Osteoblast (primary cell): ENCODE measurements at regions not wholly inside any gene's neighbourhood (a gene's known extent, or its start where the extent isn't known, plus 50 kb on each side); places are given as distances from the start of the nearest gene placed in this dataset.

Experiments used
- DNase-seq: peaks from one replicate; pipeline ENCODE4 v3.0.0; 2011; ENCODE audit warnings: low spot score, mixed read lengths; ENCODE audit not compliant: insufficient read length; ENCODE audit errors: missing footprints
- H2AFZ ChIP-seq: 2 replicates; pipeline ENCODE4 v1.6.0; 2011; ENCODE audit warnings: mild to moderate bottlenecking, low read length
- H3K27ac ChIP-seq: 2 replicates; pipeline ENCODE4 v1.5.1; 2011; ENCODE audit warnings: mild to moderate bottlenecking, low read depth, low read length, moderate library complexity
- H3K27me3 ChIP-seq: 2 replicates; pipeline ENCODE4 v1.6.0; 2012; ENCODE audit warnings: mild to moderate bottlenecking, control low read depth, inconsistent platforms, low read length, moderate library complexity; ENCODE audit not compliant: insufficient read depth
- H3K36me3 ChIP-seq: 2 replicates; pipeline ENCODE4 v1.5.1; 2011; ENCODE audit warnings: mild to moderate bottlenecking, low read length, control low read depth, moderate library complexity; ENCODE audit not compliant: insufficient read depth
- H3K4me1 ChIP-seq: 2 replicates; pipeline ENCODE4 v1.5.1; 2011; ENCODE audit warnings: mild to moderate bottlenecking, low read length, control low read depth, moderate library complexity; ENCODE audit not compliant: insufficient read depth
- H3K4me2 ChIP-seq: 2 replicates; pipeline ENCODE4 v1.6.0; 2011; ENCODE audit warnings: mild to moderate bottlenecking, low read length; ENCODE audit not compliant: insufficient read depth
- H3K4me3 ChIP-seq: fragments of 200-600 bp; sonication (generic); 3 replicates; pipeline ENCODE4 v1.5.1; 2012; ENCODE audit warnings: mild to moderate bottlenecking, low read length, inconsistent platforms; ENCODE audit not compliant: insufficient read depth
- H3K79me2 ChIP-seq: 2 replicates; pipeline ENCODE4 v1.6.0; 2012; ENCODE audit warnings: mild to moderate bottlenecking, low read length, control low read depth, inconsistent platforms; ENCODE audit not compliant: insufficient read depth
- H3K9me3 ChIP-seq: 2 replicates; pipeline ENCODE4 v1.5.1; 2011; ENCODE audit warnings: low read depth, low read length, control low read depth
- H4K20me1 ChIP-seq: 2 replicates; pipeline ENCODE4 v1.6.0; 2012; ENCODE audit warnings: mild to moderate bottlenecking, low read length, control low read depth; ENCODE audit not compliant: insufficient read depth
- CTCF ChIP-seq: IDR thresholded peaks from 2 replicates; pipeline ENCODE4 v1.5.1; 2011; ENCODE audit warnings: mild to moderate bottlenecking, low read depth, low read length, moderate library complexity; ENCODE audit errors: extremely low read depth

GRCh38 chr2:21386666-21387065 is 262.9 kb downstream of the TDRD15 start:
- no peak overlapping the region for H3K27ac ChIP-seq
- no peak overlapping the region for H3K4me3 ChIP-seq
- no peaks in the 10 kb centered on the region for H3K79me2 ChIP-seq
- no peaks in the 10 kb centered on the region for H3K4me1 ChIP-seq
- H3K27me3 ChIP-seq, result no peaks in the 10 kb centered on the region
- no peak overlapping the region for H3K4me2 ChIP-seq
- H3K9me3 ChIP-seq, result no peaks in the 10 kb centered on the region
- no peaks in the 10 kb centered on the region for H3K36me3 ChIP-seq
- no peak overlapping the region for H2AFZ ChIP-seq
- no peak for DNase-seq
- no peak for TF ChIP-seq CTCF
- no peaks in the 10 kb centered on the region for H4K20me1 ChIP-seq

GRCh38 chr2:21392649-21393048 is 268.9 kb downstream of the TDRD15 start:
- Histone ChIP-seq H3K4me2 (no peak overlapping the region), H3K4me3 (no peak overlapping the region), H3K36me3 (no peaks in the 10 kb centered on the region), H3K27ac (no peak overlapping the region), H2AFZ (no peak overlapping the region), H4K20me1 (no peaks in the 10 kb centered on the region), H3K79me2 (no peaks in the 10 kb centered on the region), H3K27me3 (no peaks in the 10 kb centered on the region), H3K4me1 (no peaks in the 10 kb centered on the region), H3K9me3 (peaks cover 3% of the 10 kb centered on the region)
- TF ChIP-seq CTCF, result no peak
- DNase-seq, result no peak

- H3K27ac ChIP-seq, result no peak overlapping the region
- no peak for TF ChIP-seq CTCF
- H3K9me3 ChIP-seq, result peaks cover 3% of the 10 kb centered on the region
- H3K36me3 ChIP-seq, result no peaks in the 10 kb centered on the region
- no peak overlapping the region for H3K4me2 ChIP-seq
- DNase-seq, result no peak
- H3K79me2 ChIP-seq, result no peaks in the 10 kb centered on the region
- H3K27me3 ChIP-seq, result no peaks in the 10 kb centered on the region
- H4K20me1 ChIP-seq, result no peaks in the 10 kb centered on the region
- H3K4me3 ChIP-seq, result no peak overlapping the region
- H2AFZ ChIP-seq, result no peak overlapping the region
- H3K4me1 ChIP-seq, result no peaks in the 10 kb centered on the region
Measured at GRCh38 chr2:21393173-21393572, 269.4 kb downstream of the TDRD15 start.

GRCh38 chr2:21395366-21395765 is 271.6 kb downstream of the TDRD15 start:
- DNase-seq, result no peak
- H3K4me2 ChIP-seq, result no peak overlapping the region
- TF ChIP-seq CTCF, result no peak

More at GRCh38 chr2:21395366-21395765, 271.6 kb downstream of the TDRD15 start:
- Histone ChIP-seq H3K36me3 (no peaks in the 10 kb centered on the region), H4K20me1 (no peaks in the 10 kb centered on the region), H3K27me3 (no peaks in the 10 kb centered on the region), H3K79me2 (no peaks in the 10 kb centered on the region), H2AFZ (no peak overlapping the region), H3K4me3 (no peak overlapping the region), H3K9me3 (peaks cover 3% of the 10 kb centered on the region), H3K4me1 (no peaks in the 10 kb centered on the region), H3K27ac (no peak overlapping the region)
